ENCODE measurements at regions not wholly inside any gene's neighbourhood (a gene's known extent, or its start where the extent isn't known, plus 50 kb on each side); places are given as distances from the start of the nearest gene placed in this dataset.

- Histone ChIP-seq H3K9ac (no peak overlapping the region), H3K4me1 (ENCODE audit: insufficient read depth) (no peaks in the 10 kb centered on the region), H3K9me2 (ENCODE audit: insufficient read depth) (no peaks in the 10 kb centered on the region), H3K79me2 (ENCODE audit: insufficient read depth) (no peaks in the 10 kb centered on the region), H3K4me3 (no peak overlapping the region), H3K27me3 (replicated peaks; ENCODE audit: insufficient read depth) (no peaks in the 10 kb centered on the region), H3K27ac (no peak overlapping the region), H4K20me1 (ENCODE audit: insufficient read depth) (no peaks in the 10 kb centered on the region), H3K9me3 (ENCODE audit: low read depth) (no peaks in the 10 kb centered on the region), H3K4me2 (ENCODE audit: unreplicated experiment) (no peak overlapping the region), H3K36me3 (ENCODE audit: low read depth) (no peaks in the 10 kb centered on the region), H3F3A (ENCODE audit: insufficient read depth) (no peaks in the 10 kb centered on the region), H2AFZ (no peak overlapping the region)
- DNase-seq: no peak
- in situ Hi-C loops (cut with MboI): no loop called here
- TF ChIP-seq EZH2 (IDR thresholded peaks at IDR 0.05; ENCODE audit: insufficient read depth, poor library complexity, severe bottlenecking): no peak
- TF ChIP-seq EZH2phosphoT487 (IDR thresholded peaks at IDR 0.05; ENCODE audit: insufficient read depth, low read depth): no peak
- WGBS, 2 experiments (ENCODE audit: low coverage in 1 of 2, low lambda C conversion rate in 2 of 2, missing lambda C conversion rate in 2 of 2): 16 to 17% methylated on average over 5 of the region's 5 CpGs
Measured at GRCh38 chr2:4190548-4190947, 487.2 kb downstream of the DCDC2C start.

- in situ Hi-C loops (cut with MboI): no loop called here
- Histone ChIP-seq H3K27me3 (replicated peaks; ENCODE audit: insufficient read depth) (no peaks in the 10 kb centered on the region), H3K79me2 (ENCODE audit: insufficient read depth) (no peaks in the 10 kb centered on the region), H3K4me3 (no peak overlapping the region), H3K9me2 (ENCODE audit: insufficient read depth) (no peaks in the 10 kb centered on the region), H3K4me1 (ENCODE audit: insufficient read depth) (no peaks in the 10 kb centered on the region), H3K9me3 (ENCODE audit: low read depth) (no peaks in the 10 kb centered on the region), H3K4me2 (ENCODE audit: unreplicated experiment) (no peak overlapping the region), H3K27ac (no peak overlapping the region), H3F3A (ENCODE audit: insufficient read depth) (no peaks in the 10 kb centered on the region), H3K36me3 (ENCODE audit: low read depth) (no peaks in the 10 kb centered on the region), H2AFZ (no peak overlapping the region), H3K9ac (no peak overlapping the region), H4K20me1 (ENCODE audit: insufficient read depth) (no peaks in the 10 kb centered on the region)
- TF ChIP-seq EZH2phosphoT487 (IDR thresholded peaks at IDR 0.05; ENCODE audit: insufficient read depth, low read depth): no peak
- no peak for TF ChIP-seq EZH2 (IDR thresholded peaks at IDR 0.05; ENCODE audit: insufficient read depth, poor library complexity, severe bottlenecking)
- 21 to 32% methylated on average over 2 of the region's 2 CpGs for WGBS, 2 experiments (ENCODE audit: low coverage in 1 of 2, low lambda C conversion rate in 2 of 2, missing lambda C conversion rate in 2 of 2)
- no peak for DNase-seq
Measured at GRCh38 chr2:4192119-4192518, 488.7 kb downstream of the DCDC2C start.

- H3K27ac ChIP-seq: no peak overlapping the region
- H2AFZ ChIP-seq: no peak overlapping the region
- H4K20me1 ChIP-seq (ENCODE audit: insufficient read depth): no peaks in the 10 kb centered on the region
- no peaks in the 10 kb centered on the region for H3K9me2 ChIP-seq (ENCODE audit: insufficient read depth)
- no peak for DNase-seq
- H3K4me1 ChIP-seq (ENCODE audit: insufficient read depth): no peaks in the 10 kb centered on the region
- no peak for TF ChIP-seq EZH2 (IDR thresholded peaks at IDR 0.05; ENCODE audit: insufficient read depth, poor library complexity, severe bottlenecking)
- no peak for TF ChIP-seq EZH2phosphoT487 (IDR thresholded peaks at IDR 0.05; ENCODE audit: insufficient read depth, low read depth)
- no peak overlapping the region for H3K4me3 ChIP-seq
- H3K36me3 ChIP-seq (ENCODE audit: low read depth): no peaks in the 10 kb centered on the region
- H3K4me2 ChIP-seq (ENCODE audit: unreplicated experiment): no peak overlapping the region
- H3K79me2 ChIP-seq (ENCODE audit: insufficient read depth): no peaks in the 10 kb centered on the region
- H3K9me3 ChIP-seq (ENCODE audit: low read depth): peaks cover 12% of the 10 kb centered on the region
- no peak overlapping the region for H3K9ac ChIP-seq
- in situ Hi-C loops (cut with MboI): no loop called here
- 14 to 19% methylated on average over 10 of the region's 10 CpGs for WGBS, 2 experiments (ENCODE audit: low coverage in 1 of 2, low lambda C conversion rate in 2 of 2, missing lambda C conversion rate in 2 of 2)
- H3K27me3 ChIP-seq (replicated peaks; ENCODE audit: insufficient read depth): no peaks in the 10 kb centered on the region
- no peaks in the 10 kb centered on the region for H3F3A ChIP-seq (ENCODE audit: insufficient read depth)
Measured at GRCh38 chr2:4214444-4215205, 511.2 kb downstream of the DCDC2C start.

- H3K4me2 ChIP-seq (ENCODE audit: unreplicated experiment): no peak overlapping the region
- TF ChIP-seq EZH2 (IDR thresholded peaks at IDR 0.05; ENCODE audit: insufficient read depth, poor library complexity, severe bottlenecking) (no peak), EZH2phosphoT487 (IDR thresholded peaks at IDR 0.05; ENCODE audit: insufficient read depth, low read depth) (no peak)
- H3K36me3 ChIP-seq (ENCODE audit: low read depth): no peaks in the 10 kb centered on the region
- no peaks in the 10 kb centered on the region for H3K9me2 ChIP-seq (ENCODE audit: insufficient read depth)
- H2AFZ ChIP-seq: no peak overlapping the region
- in situ Hi-C loops (cut with MboI): no loop called here
- H4K20me1 ChIP-seq (ENCODE audit: insufficient read depth): no peaks in the 10 kb centered on the region
- H3K9ac ChIP-seq: no peak overlapping the region
- no peak for DNase-seq
- H3K27me3 ChIP-seq (replicated peaks; ENCODE audit: insufficient read depth): no peaks in the 10 kb centered on the region
- H3F3A ChIP-seq (ENCODE audit: insufficient read depth): no peaks in the 10 kb centered on the region
- H3K27ac ChIP-seq: no peak overlapping the region
- H3K4me3 ChIP-seq: no peak overlapping the region
- H3K9me3 ChIP-seq (ENCODE audit: low read depth): peaks cover 12% of the 10 kb centered on the region
- no peaks in the 10 kb centered on the region for H3K4me1 ChIP-seq (ENCODE audit: insufficient read depth)
- no peaks in the 10 kb centered on the region for H3K79me2 ChIP-seq (ENCODE audit: insufficient read depth)
- 7 to 29% methylated on average over 1 of the region's 1 CpG for WGBS, 2 experiments (ENCODE audit: low coverage in 1 of 2, low lambda C conversion rate in 2 of 2, missing lambda C conversion rate in 2 of 2)
Measured at GRCh38 chr2:4217737-4218136, 514.4 kb downstream of the DCDC2C start.

Measured in GM23248 (cell line).